Stimulated activated CD4-positive, alpha-beta T cell treated with anti-CD3 and anti-CD28 coated beads, TNF-alpha, amount 100 ng/mL, for 4 hours (primary cell): ENCODE measurements at regions not wholly inside any gene's neighbourhood (a gene's known extent, or its start where the extent isn't known, plus 50 kb on each side); places are given as distances from the start of the nearest gene placed in this dataset.
"Not testable (repeated sequence)": the region's sequence is repeated elsewhere in the genome, so short reads cannot be mapped to it uniquely, and the experiment has no call there.

Experiments used
- DNase-seq, 3 experiments: peaks; one replicate each; pipeline ENCODE4 v3.0.0-alpha.2; 2020; ENCODE audit warnings: low read depth in 3 of 3

- DNase-seq: not testable (repeated sequence)
Measured at GRCh38 chr4:67412153-67412712, 133.1 kb downstream of the CENPC start.

DNA sequence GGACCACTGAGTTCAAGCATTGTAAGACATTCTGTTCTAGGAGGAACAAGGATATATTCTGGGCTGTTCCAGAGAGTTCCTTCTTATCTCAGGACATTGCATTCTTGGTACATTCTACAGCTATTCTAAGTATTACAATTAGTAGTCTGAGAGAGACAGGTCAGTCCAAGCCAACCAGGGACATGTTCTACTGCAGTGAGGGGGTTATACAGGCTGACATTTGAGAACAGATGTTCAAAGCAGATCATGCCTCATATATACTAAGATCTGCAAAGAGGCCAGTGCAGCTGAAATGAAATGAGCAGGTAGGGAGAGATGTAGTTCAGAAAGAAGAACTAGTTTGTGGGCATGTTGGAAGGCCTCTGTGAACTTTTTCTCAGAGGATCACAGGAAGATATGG, 142.0 kb downstream of the CENPC start:
- no peak for DNase-seq

DNA sequence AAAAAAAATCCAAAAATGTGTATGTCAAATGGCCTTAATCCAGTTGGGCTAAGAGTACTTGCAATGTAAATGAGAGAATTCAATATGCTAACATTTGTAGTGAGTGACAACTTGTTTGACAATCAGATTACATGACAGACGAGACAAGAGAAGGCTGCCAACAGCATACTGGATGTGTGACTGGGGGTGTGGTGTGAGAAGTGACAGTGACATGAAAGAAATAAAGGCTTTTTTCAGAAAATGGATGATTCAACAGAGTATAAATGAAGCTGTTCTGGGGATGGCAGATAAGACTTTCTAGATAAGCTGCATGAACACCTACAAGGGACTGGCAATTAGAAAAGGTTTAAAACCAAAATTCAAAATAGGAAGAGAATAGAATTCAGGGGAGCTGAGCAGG, 143.4 kb downstream of the CENPC start:
- DNase-seq: no peak

- DNase-seq: no peak
Measured at GRCh38 chr4:67397931-67398330, 147.4 kb downstream of the CENPC start.

DNA sequence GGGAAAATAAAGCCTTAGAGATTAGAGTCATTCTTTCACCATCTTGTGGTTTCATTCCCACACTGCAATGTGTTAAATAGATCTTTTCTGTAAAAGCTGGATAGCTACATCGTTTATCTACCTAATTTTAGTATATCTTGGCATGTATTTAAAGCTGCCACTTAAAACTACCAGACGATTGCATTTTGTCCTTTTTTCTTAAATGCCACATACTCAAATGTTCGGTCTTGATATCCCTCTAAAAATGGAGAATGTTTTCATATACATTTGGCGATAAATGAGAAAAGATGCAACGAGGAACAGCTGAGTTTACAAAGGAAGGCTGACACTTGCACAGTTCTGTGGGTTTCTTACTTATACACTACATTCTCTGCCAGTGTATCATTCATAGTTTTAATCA, 148.3 kb downstream of the CENPC start:
- DNase-seq: no peak

DNA sequence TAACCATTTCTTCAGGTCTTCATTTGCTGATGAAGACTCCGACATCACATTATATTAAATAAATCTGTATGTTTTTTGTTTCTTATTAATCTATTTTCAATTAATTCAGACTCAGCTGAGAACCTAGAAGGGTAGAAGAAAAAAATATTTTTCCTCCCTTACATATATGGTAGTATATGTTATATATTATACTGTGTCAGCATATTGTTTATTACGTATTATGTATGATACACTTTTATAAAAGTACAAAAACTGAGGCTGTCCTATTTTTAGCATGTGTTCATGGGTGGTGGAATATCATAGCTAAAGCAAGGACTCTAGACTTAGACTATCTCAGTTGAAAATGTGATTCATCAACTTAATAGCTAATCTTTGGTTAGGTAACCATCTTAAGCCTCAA, 149.3 kb downstream of the CENPC start:
- DNase-seq: no peak

DNA sequence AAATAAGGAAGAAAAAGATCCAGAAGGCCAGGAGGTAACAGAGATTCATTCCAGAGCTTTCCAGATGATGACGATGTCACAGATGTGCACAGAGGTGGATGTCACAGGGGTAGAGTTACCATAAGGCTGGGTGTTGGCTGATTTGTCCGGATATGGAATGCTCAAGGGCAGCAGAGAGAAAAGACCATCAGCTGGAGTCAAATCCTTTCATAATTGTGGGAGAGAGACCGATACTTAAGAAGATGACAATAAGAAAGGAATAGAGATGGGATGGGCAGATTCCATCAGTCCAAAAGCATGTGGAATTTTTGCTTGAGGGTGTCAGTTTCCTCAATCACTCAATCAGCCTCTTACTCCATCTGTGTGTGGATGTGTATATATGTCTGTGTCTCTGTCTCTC, 150.4 kb downstream of the CENPC start:
- no peak for DNase-seq

- no peak for DNase-seq
Measured at GRCh38 chr4:67393699-67394281, 151.5 kb downstream of the CENPC start.

DNA sequence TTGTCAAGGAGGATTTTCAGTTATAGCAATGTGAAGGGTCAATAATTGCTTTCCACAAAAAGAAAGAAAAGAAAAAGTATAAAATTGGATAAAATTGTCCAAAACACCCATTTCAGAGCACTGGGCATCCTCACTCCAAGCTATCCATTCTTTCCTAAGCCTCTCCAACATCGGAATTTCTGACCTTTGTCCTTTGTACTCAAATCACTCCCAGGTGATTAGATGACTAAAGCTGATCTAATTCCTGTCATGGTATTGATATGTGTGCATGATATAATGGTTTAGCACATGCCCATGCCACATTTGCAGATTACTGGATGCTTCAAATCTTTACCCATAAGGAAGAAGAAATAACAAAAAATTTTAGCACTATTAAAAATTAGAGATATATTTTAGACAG, 152.3 kb downstream of the CENPC start:
- no peak for DNase-seq

DNA sequence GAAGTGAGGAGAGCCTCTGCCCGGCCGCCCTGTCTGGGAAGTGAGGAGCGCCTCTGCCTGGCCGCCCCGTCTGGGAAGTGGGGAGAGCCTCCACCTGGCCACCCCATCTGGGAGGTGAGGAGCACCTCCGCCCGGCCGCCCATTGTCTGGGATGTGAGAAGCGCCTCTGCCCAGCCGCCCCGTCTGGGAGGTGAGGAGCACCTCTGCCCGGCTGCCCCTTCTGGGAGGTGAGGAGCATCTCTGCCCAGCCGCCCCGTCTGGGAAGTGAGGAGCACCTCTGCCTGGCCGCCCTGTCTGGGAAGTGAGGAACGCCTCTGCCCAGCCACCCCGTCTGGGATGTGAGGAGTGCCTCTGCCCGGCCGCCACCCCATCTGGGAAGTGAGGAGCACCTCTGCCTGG, 163.9 kb downstream of the CENPC start:
- not testable (repeated sequence) for DNase-seq

DNA sequence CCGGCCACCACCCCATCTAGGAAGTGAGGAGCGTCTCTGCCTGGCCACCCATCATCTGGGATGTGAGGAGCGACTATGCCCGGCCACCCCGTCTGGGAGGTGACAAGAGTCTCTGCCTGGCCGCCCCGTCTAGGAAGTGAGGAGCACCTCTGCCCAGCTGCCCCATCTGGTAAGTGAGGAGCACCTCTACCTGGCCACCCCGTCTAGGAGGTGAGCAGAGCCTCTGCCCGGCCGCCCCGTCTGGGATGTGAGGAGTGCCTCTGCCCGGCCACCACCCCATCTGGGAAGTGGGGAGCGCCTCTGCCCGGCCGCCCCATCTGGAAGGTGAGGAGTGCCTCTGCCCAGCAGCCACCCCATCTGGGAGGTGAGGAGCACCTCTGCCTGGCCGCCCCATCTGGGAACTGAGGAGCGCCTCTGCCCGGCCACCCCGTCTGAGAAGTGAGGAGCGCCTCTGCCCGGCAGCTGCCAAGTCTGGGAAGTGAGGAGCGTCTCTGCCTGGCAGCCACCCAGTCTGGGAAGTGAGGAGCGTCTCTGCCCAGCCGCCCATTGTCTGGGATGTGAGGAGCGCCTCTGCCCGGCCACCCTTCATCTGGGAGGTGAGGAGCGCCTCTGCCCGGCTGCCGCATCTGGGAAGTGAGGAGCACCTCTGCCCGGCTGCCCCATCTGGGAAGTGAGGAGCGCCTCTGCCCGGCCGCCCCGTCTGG, 164.4 kb downstream of the CENPC start:
- DNase-seq: not testable (repeated sequence)

DNA sequence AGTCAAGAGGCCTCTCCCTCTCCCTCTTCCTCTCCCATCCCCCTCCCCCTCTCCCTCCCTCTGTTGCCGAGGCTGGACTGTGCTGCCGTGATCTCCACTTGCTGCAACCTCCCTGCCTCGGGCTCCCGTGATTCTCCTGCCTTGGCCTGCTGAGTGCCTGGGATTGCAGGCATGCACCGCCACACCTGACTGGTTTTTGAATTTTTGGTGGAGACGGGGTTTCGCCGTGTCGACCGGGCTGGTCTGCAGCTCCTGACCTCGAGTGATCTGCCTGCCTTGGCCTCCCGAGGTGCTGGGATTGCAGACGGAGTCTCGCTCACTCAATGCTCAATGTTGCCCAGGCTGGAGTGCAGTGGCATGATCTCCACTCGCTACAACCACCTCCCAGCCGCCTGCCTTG, 165.1 kb downstream of the CENPC start:
- no peak for DNase-seq

DNA sequence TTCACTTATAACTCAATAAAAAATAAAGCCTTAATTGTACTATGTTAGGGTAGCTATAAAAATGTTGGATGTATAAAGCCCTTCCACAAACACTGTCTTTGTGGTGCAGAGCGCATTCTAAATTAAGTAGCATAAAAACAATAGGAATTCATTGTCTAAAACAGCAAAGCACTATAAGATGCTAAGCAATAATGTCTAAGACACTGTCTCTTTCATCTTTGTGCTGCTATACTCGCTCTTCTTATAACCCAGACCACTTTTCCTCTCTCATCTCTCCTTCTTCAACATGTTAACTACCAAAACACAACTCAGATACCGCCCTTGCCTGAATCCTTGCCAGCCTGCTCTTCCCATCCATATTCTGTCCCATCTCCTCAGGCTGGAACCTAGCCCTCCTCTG, 170.0 kb downstream of the CENPC start:
- DNase-seq: no peak

- no peak for DNase-seq
Measured at GRCh38 chr4:67371615-67372014, 173.7 kb downstream of the CENPC start.

- DNase-seq: no peak
Measured at GRCh38 chr4:67366311-67366861, 178.9 kb downstream of the CENPC start.

- no peak for DNase-seq
Measured at GRCh38 chr4:67365661-67366245, 179.6 kb downstream of the CENPC start.

GRCh38 chr4:67355806-67356205, 189.5 kb downstream of the CENPC start:
- no peak for DNase-seq

- DNase-seq: no peak
Measured at GRCh38 chr4:67346654-67347053, 198.6 kb downstream of the CENPC start.

DNA sequence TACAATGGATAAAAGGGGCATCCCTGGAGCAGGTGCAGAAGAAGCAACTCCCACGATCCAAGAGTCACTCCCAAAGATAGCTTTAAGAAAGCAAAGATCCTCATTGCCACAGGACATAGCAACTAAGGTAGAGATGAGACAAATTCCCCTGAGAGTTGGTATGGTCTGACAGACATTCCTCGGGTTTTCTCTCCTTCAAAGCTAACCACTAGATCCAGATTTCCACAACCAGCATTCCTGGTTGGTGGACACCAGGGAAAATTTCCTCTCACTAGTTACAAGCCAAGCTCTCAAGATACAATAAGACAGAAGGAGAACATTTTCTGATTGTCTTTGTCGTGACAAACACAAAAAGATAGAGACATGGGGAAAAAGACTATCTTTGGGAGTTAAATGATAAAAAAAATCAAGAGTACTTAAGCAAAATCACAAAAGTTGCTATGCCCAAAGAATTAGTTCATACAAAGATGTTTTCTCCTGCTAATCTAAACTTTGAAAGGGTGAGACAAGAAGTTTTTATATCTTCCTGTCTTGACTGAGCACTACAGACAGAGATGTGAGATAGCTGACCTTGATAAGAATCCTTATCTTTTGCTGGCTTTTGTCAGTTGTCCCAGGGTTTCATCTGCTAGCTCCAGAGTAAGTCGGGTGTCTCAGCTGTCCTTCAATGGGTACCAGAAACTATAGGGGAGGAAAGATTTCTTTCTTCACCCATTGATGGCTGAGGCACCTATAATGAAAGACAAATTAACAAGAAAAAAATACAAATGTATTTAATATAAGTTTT, 200.5 kb downstream of the CENPC start:
- no peak for DNase-seq

DNA sequence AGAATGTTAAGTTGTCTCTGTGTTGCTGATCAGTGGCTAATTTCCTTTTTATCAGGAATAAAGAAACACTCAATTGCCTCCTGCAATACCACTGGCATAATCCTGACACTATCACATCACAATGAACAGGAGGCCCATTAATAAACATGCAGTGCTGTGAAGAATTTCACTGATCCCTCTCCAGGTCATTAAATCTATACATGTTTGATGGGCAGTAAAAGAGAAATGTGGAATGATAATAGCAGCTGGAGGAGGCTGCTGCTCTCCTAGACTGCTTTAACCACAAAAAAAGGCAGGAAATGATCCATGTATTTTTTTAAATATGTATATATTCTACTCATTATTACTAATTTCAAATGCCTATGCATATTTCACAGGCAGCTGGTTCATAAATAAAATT, 202.1 kb downstream of the CENPC start:
- no peak for DNase-seq

DNA sequence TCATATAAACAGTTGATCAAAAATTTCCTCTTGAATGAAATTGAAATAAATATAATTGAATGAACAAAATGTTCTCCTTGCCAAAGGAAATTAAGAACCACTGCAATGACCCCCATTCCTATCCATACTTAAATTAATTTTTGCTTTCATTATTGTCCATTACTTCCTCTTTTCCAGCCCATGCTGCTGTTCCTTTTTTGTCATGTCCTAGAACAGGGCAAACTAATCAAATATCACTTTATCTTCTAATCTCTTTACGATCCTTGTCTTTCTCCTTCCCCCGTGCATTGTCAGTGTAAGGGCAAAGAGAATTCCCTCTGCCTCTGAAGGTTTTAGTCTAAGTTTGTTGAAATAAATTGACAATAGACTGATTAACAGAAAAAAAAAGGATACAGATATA, 203.0 kb downstream of the CENPC start:
- DNase-seq: no peak

DNA sequence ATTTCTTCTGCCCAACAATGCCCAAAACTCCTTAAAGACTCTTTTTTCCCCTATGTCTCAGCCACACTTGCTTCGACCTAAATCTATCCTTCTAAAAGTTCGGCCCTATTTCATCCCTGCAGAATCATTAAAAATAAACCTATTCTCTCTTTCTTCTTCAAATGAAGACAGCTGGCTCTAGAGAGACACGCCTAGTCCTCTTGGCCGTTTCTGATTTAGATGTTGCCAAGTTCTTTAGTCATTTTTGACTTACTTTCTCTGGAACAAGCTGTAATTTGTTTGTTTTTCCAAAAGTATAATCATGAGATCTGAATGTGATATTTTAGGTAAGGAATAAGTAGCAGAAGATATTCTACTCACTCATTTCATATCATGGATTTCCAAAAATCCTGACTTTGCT, 211.6 kb downstream of the CENPC start:
- no peak for DNase-seq
